Forelimb muscle (tissue), 1 donor: ENCODE measurements at regions not wholly inside any gene's neighbourhood (a gene's known extent, or its start where the extent isn't known, plus 50 kb on each side); places are given as distances from the start of the nearest gene placed in this dataset.

ENCODE experiments used
- DNase-seq: peaks from one replicate; pipeline ENCODE4 v3.0.0-alpha.2; 2013; ENCODE audit warnings: low read depth

GRCh38 chr2:41774011-41774605, 273.7 kb upstream of the PKDCC start:
- DNase-seq: no peak

GRCh38 chr2:41775366-41776025, 272.3 kb upstream of the PKDCC start:
- peak; percentile 60 for DNase-seq

- DNase-seq: no peak
These were observed 267.9 kb upstream of the PKDCC start for GRCh38 chr2:41779888-41780287.

DNA sequence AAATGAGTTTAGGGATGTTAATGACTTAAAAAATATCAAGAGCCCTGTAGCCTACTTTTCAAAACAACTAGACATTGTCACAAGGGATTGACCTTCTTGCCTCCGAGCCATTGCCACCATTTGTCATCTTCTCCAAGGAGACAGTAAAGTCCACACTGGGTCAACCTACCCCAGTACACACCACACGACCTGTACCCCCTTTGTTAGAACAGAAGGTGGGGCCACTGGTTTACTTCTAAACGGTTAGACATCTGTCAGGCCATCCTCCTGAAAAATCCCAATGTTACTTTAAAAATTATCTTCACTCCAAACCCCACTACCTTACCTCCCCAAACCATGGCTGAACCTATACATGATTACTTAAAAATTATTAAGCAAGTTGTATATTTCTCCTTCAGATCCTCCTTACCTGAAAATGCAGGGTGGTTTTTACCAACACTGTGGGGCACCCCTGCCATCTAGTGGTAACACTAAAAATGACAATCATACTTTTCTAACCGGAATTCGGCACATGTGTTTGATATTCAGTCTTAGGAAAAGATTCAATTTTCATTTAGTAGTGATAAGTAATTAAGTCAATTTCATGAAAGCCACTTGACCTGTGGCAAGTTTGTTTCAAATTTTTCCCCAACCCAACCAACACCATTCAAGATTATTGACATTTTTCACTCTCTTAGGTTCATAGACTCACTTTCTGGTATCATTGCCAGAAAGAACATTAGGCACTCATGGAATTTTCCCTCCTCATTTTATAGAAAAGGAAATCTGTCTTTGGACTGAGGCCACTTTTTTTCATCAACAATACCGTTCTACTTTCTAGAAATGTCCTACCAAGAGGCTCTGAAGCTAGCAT, 265.3 kb upstream of the PKDCC start:
- DNase-seq: no peak

DNA sequence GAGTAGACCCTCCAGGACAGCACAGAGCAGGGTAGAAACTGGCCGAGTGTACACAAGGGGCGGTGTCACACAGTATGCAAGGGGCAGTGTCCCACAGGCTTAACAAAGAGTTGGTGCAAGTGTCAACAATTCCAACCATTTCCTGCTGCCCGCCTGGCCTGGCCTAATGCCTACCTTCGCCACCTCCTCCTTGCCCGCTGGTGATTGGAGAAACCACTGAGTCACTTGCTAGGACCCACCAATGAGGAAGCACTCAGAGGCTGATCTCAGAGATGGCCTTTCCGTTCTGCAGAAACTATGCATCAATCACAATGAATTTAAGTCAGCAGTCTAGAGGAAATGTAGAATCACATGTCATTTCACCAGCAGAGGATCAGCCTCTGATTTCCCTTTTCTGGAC, 263.3 kb upstream of the PKDCC start:
- no peak for DNase-seq

DNA sequence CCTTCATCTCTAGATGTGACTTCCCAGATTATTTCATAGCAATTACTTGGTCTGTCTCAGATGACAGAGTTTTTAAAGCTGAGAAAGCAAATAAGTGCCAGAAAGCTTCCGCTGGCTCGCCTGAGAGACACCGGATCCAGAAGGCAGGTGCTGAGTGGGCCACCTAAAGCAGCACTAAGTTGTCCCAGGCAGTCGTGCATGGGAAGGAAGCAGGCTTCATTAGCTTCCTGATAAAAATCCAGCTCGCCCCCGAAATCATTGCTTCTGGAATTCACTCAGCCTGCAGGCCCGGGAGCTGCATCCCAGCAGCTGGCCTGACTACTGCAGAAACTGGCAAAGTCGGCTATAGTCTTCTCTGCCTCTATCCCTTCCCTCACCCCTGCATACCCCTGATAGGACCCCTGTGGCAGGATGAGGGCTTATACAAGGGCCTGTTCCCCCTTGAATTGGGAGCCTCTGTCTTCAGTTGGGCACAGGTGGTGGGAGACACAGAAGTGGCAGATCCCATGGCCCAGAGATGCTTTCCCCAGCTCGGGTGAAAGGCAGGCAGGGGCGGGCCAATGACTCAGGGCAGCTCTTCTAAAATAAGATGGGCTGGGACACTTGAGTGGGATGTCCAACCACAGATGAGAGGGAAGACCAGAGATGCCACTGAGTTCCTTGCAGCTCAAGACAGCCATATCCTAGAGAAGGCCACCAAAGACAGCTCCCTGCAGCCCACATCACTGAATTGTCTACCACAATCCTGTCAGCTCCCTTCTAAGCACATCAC, 262.4 kb upstream of the PKDCC start:
- no peak for DNase-seq

DNA sequence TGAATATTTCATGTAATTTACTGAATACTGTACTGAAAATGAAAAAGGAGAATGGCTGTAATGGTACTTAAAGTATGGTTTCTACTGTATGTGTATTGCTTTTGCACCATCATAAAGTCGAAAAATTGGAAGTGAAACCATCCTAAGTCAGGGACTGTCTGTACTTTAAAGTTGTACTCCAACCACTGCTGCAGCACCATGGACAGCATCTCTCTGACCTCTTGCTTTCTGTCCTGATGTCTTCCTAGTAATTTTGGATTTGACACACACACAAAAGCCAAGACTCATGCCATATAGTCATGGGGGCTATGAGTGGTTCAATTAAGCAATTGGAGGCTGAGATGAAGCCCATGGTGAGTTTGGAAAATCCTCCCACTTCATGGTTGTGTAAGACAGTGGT, 256.3 kb upstream of the PKDCC start:
- peak; percentile 53 for DNase-seq

GRCh38 chr2:41803361-41803760, 244.5 kb upstream of the PKDCC start:
- no peak for DNase-seq

DNA sequence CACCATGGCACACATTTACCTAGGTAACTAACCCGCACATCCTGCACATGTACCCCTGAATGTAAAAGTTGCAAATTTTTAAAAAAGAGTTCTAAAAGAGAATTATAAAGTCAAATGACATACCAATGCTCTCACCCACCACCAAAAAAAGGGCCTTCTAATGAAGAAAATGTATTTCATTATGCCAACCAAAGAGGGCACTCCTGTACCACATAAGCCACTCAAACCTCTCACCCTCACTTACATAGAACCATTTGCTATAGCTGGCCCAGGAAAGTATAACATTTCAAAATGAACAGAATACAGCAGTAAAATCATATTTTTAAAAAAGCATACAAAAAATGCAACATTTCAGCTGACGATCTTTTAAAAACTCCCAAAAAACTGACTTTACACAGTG, 241.5 kb upstream of the PKDCC start:
- DNase-seq: no peak

DNA sequence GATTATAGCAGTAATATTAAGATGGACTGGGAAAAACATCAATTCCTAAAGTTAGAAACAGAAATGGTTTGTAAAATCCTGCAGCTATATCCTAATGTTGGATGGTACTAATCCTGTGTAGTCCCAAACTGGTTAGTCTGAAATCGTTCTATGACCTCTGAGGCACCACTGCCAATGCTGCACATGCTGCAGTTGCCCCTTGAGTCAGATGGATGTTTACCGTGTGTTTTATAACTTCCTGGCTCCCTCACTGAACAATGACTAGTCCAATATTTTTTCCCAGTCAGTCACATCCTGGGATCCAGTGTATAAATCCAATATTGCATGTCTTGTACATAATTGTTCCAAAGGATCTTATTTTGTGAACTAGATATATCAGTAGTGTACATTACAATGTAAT, 226.7 kb upstream of the PKDCC start:
- DNase-seq: no peak

DNA sequence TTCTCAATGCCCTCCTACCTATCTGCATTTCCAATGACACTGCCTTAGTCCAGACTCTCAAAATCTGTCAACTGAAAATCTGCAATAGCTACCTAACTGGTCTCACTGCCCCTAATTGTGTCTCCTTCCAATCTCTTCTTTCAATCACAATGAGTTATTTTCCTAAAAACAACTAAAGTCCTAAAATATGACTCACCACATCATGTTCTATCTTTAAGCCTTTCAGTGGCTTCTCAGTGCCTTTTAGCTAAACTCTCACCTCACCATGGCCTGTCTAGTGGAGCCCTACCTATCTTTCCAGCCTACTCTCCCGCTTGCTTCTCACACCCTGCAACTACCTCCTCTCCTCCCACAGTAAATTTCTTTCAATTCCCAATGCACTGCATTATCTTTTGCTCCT, 220.9 kb upstream of the PKDCC start:
- DNase-seq: no peak

GRCh38 chr2:41827354-41827971, 220.4 kb upstream of the PKDCC start:
- no peak for DNase-seq

- no peak for DNase-seq
These were observed 219.7 kb upstream of the PKDCC start for GRCh38 chr2:41828052-41828643.

GRCh38 chr2:41829052-41829451, 218.8 kb upstream of the PKDCC start:
- no peak for DNase-seq

- DNase-seq: no peak
These were observed 217.2 kb upstream of the PKDCC start for GRCh38 chr2:41830600-41830999.

DNA sequence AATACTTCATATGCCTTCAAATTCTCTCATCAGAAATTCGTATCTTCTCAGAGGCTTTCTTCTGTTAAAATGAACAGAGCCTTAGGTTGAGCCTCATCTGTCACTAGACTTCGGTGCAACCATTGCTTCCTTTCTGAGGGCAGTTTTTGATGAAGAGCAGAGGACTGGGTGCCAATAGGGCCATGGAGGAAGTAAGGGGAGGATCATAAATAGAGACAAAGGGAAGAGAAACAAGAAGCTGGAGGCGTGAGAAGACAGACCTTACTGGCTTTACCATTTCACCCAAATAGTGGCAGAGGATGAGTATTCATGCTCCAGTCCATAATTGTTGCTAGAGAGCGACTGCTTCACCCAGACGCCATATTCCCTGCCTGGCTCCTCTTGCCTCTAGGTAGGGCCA, 215.6 kb upstream of the PKDCC start:
- no peak for DNase-seq

- no peak for DNase-seq
These were observed 212.4 kb upstream of the PKDCC start for GRCh38 chr2:41835401-41835800.

GRCh38 chr2:41836948-41837347, 210.9 kb upstream of the PKDCC start:
- DNase-seq: peak; percentile 44

DNA sequence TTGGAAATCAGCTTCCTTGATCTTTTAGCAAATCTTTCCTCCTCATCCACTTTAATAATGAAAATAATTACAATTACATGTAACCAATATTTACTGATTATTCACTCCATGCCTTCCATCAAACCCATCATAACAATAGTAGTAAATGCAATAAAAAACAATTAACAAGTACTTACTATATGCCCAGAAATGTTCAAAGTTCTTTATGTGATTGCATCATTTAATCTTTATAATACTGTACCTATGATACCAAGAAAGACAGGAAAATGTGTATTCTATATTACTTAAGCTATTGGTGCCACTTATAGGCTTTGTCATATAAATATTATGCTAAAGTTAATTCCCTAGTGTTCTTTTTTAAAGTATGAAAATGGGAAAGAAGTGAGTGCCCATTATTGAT, 210.2 kb upstream of the PKDCC start:
- DNase-seq: no peak

- peak; percentile 74 for DNase-seq
These were observed 206.9 kb upstream of the PKDCC start for GRCh38 chr2:41840702-41841551.
